ENCODE measurements at regions not wholly inside any gene's neighbourhood (a gene's known extent, or its start where the extent isn't known, plus 50 kb on each side); places are given as distances from the start of the nearest gene placed in this dataset.

- Mint-ChIP-seq H3K9me3 (no peaks in the 10 kb centered on the region), H3K4me3 (no peak overlapping the region), H3K27me3 (peaks cover 1% of the 10 kb centered on the region), H3K27ac (no peak overlapping the region), H3K4me1 (no peaks in the 10 kb centered on the region), H3K36me3 (no peaks in the 10 kb centered on the region)
- ATAC-seq, result no peak
Observed at GRCh38 chr5:158644301-158644700, 455.4 kb downstream of the EBF1 start.

- no peaks in the 10 kb centered on the region for H3K9me3 Mint-ChIP-seq
- no peak overlapping the region for H3K4me3 Mint-ChIP-seq
- no peak overlapping the region for H3K27ac Mint-ChIP-seq
- ATAC-seq, result no peak
- no peaks in the 10 kb centered on the region for H3K27me3 Mint-ChIP-seq
- no peaks in the 10 kb centered on the region for H3K4me1 Mint-ChIP-seq
- H3K36me3 Mint-ChIP-seq, result no peaks in the 10 kb centered on the region
Observed at GRCh38 chr5:158643840-158644239, 455.9 kb downstream of the EBF1 start.

- Mint-ChIP-seq H3K27ac (no peak overlapping the region), H3K27me3 (no peaks in the 10 kb centered on the region), H3K36me3 (no peaks in the 10 kb centered on the region), H3K4me1 (no peaks in the 10 kb centered on the region), H3K4me3 (no peak overlapping the region), H3K9me3 (no peaks in the 10 kb centered on the region)
- ATAC-seq, result no peak
Observed at GRCh38 chr5:158642879-158643278, 456.8 kb downstream of the EBF1 start.

- Mint-ChIP-seq H3K36me3 (no peaks in the 10 kb centered on the region), H3K27me3 (no peaks in the 10 kb centered on the region), H3K27ac (no peak overlapping the region), H3K4me1 (no peaks in the 10 kb centered on the region), H3K9me3 (no peaks in the 10 kb centered on the region), H3K4me3 (no peak overlapping the region)
- no peak for ATAC-seq
Observed at GRCh38 chr5:158641016-158641415, 458.7 kb downstream of the EBF1 start.

- Mint-ChIP-seq H3K9me3 (no peaks in the 10 kb centered on the region), H3K4me3 (no peak overlapping the region), H3K36me3 (no peaks in the 10 kb centered on the region), H3K4me1 (peaks cover 3% of the 10 kb centered on the region), H3K27me3 (no peaks in the 10 kb centered on the region), H3K27ac (no peak overlapping the region)
- no peak for ATAC-seq
Observed at GRCh38 chr5:158640593-158640980, 459.1 kb downstream of the EBF1 start.

GRCh38 chr5:158639881-158640592, 459.7 kb downstream of the EBF1 start:
- no peaks in the 10 kb centered on the region for H3K9me3 Mint-ChIP-seq
- H3K27me3 Mint-ChIP-seq, result no peaks in the 10 kb centered on the region
- H3K36me3 Mint-ChIP-seq, result no peaks in the 10 kb centered on the region
- ATAC-seq, result no peak
- no peak overlapping the region for H3K4me3 Mint-ChIP-seq
- no peak overlapping the region for H3K27ac Mint-ChIP-seq
- H3K4me1 Mint-ChIP-seq, result peaks cover 7% of the 10 kb centered on the region

GRCh38 chr5:158638396-158638795, 461.3 kb downstream of the EBF1 start:
- no peaks in the 10 kb centered on the region for H3K9me3 Mint-ChIP-seq
- peaks cover 7% of the 10 kb centered on the region for H3K4me1 Mint-ChIP-seq
- no peak for ATAC-seq
- H3K36me3 Mint-ChIP-seq, result no peaks in the 10 kb centered on the region
- H3K27ac Mint-ChIP-seq, result no peak overlapping the region
- no peak overlapping the region for H3K4me3 Mint-ChIP-seq
- no peaks in the 10 kb centered on the region for H3K27me3 Mint-ChIP-seq

GRCh38 chr5:158637039-158637438, 462.7 kb downstream of the EBF1 start:
- no peak overlapping the region for H3K27ac Mint-ChIP-seq
- peaks cover 7% of the 10 kb centered on the region for H3K4me1 Mint-ChIP-seq

GRCh38 chr5:158635565-158635964, 464.2 kb downstream of the EBF1 start:
- Mint-ChIP-seq H3K4me3 (no peak overlapping the region), H3K4me1 (peaks cover 7% of the 10 kb centered on the region), H3K27me3 (no peaks in the 10 kb centered on the region), H3K9me3 (no peaks in the 10 kb centered on the region), H3K36me3 (no peaks in the 10 kb centered on the region), H3K27ac (no peak overlapping the region)
- ATAC-seq, result peak; percentile 41

More at GRCh38 chr5:158637039-158637438, 462.7 kb downstream of the EBF1 start:
- no peak for ATAC-seq
- H3K27me3 Mint-ChIP-seq, result no peaks in the 10 kb centered on the region
- H3K36me3 Mint-ChIP-seq, result no peaks in the 10 kb centered on the region
- no peaks in the 10 kb centered on the region for H3K9me3 Mint-ChIP-seq
- H3K4me3 Mint-ChIP-seq, result no peak overlapping the region

- Mint-ChIP-seq H3K27ac (no peak overlapping the region), H3K4me3 (no peak overlapping the region), H3K36me3 (no peaks in the 10 kb centered on the region), H3K4me1 (peaks cover 7% of the 10 kb centered on the region), H3K27me3 (no peaks in the 10 kb centered on the region), H3K9me3 (no peaks in the 10 kb centered on the region)
- ATAC-seq, result no peak
Observed at GRCh38 chr5:158634714-158635113, 465.0 kb downstream of the EBF1 start.

- ATAC-seq, result no peak
- no peak overlapping the region for H3K4me3 Mint-ChIP-seq
- H3K9me3 Mint-ChIP-seq, result no peaks in the 10 kb centered on the region
- H3K27me3 Mint-ChIP-seq, result no peaks in the 10 kb centered on the region
- no peaks in the 10 kb centered on the region for H3K36me3 Mint-ChIP-seq
- no peaks in the 10 kb centered on the region for H3K4me1 Mint-ChIP-seq
- no peak overlapping the region for H3K27ac Mint-ChIP-seq
Observed at GRCh38 chr5:158629591-158630312, 470.0 kb downstream of the EBF1 start.

- Mint-ChIP-seq H3K36me3 (no peaks in the 10 kb centered on the region), H3K27ac (no peak overlapping the region), H3K27me3 (no peaks in the 10 kb centered on the region), H3K4me3 (no peak overlapping the region), H3K4me1 (no peaks in the 10 kb centered on the region), H3K9me3 (no peaks in the 10 kb centered on the region)
- no peak for ATAC-seq
Observed at GRCh38 chr5:158626718-158627117, 473.0 kb downstream of the EBF1 start.

- no peak overlapping the region for H3K27ac Mint-ChIP-seq
- no peak for ATAC-seq
- no peaks in the 10 kb centered on the region for H3K9me3 Mint-ChIP-seq
- H3K4me1 Mint-ChIP-seq, result no peaks in the 10 kb centered on the region
- H3K36me3 Mint-ChIP-seq, result no peaks in the 10 kb centered on the region
- H3K4me3 Mint-ChIP-seq, result no peak overlapping the region
- no peaks in the 10 kb centered on the region for H3K27me3 Mint-ChIP-seq
Observed at GRCh38 chr5:158623971-158624370, 475.7 kb downstream of the EBF1 start.

GRCh38 chr5:158621391-158621790, 478.3 kb downstream of the EBF1 start:
- H3K9me3 Mint-ChIP-seq, result no peaks in the 10 kb centered on the region
- H3K27ac Mint-ChIP-seq, result no peak overlapping the region
- H3K4me1 Mint-ChIP-seq, result no peaks in the 10 kb centered on the region
- no peaks in the 10 kb centered on the region for H3K36me3 Mint-ChIP-seq
- no peaks in the 10 kb centered on the region for H3K27me3 Mint-ChIP-seq
- H3K4me3 Mint-ChIP-seq, result no peak overlapping the region
- no peak for ATAC-seq

- Mint-ChIP-seq H3K4me1 (no peaks in the 10 kb centered on the region), H3K4me3 (no peak overlapping the region), H3K27me3 (no peaks in the 10 kb centered on the region), H3K9me3 (no peaks in the 10 kb centered on the region), H3K36me3 (no peaks in the 10 kb centered on the region), H3K27ac (no peak overlapping the region)
- no peak for ATAC-seq
Observed at GRCh38 chr5:158619083-158619788, 480.5 kb downstream of the EBF1 start.

GRCh38 chr5:158618256-158618655, 481.5 kb downstream of the EBF1 start:
- Mint-ChIP-seq H3K36me3 (no peaks in the 10 kb centered on the region), H3K9me3 (no peaks in the 10 kb centered on the region), H3K4me3 (no peak overlapping the region), H3K27me3 (no peaks in the 10 kb centered on the region), H3K27ac (no peak overlapping the region), H3K4me1 (no peaks in the 10 kb centered on the region)
- ATAC-seq, result no peak

All from stimulated activated memory B cell treated with anti-CD40 and anti-IgM and Interleukin-4, amounts not matched to agents 10 μg/mL and 1 μg/mL and 100 μg/mL, for 72 hours (primary cell).